H1 (cell line): ENCODE measurements at regions not wholly inside any gene's neighbourhood (a gene's known extent, or its start where the extent isn't known, plus 50 kb on each side); places are given as distances from the start of the nearest gene placed in this dataset.
A peak's percentile ranks its signal among the peaks of the same experiment; 100 is the strongest.

Source experiments
- CTCF ChIA-PET: fragments of 300-600 bp; sonication (Branson Sonifier 250); formaldehyde crosslinking; loops from one replicate; lab custom pipeline; 2021; ENCODE audit not compliant: partially characterized antibody; lab: Charles Lee
- POLR2A ChIA-PET: fragments of 300-600 bp; sonication (Branson Sonifier 250); formaldehyde crosslinking; loops from one replicate; lab custom pipeline; 2021; ENCODE audit warnings: inconsistent platforms; ENCODE audit not compliant: partially characterized antibody; lab: Charles Lee
- DNase-seq, 2 experiments: peaks; one replicate each; pipeline versions ENCODE4 v3.0.0 to v3.0.0-alpha.2; 2010 to 2022; ENCODE audit warnings: low spot score in 2 of 2, low read depth in 1 of 2, mixed read lengths in 1 of 2
- FAIRE-seq: peaks from 2 replicates; lab custom pipeline; 2011; peaks lifted over from hg19 to GRCh38; lab: Jason Lieb, UNC
- H2AFZ ChIP-seq: 2 replicates; pipeline ENCODE4 v1.8.1; 2012; ENCODE audit warnings: low read length, inconsistent platforms
- H2AK5ac ChIP-seq: 2 replicates; pipeline ENCODE4 v1.6.1; 2013; ENCODE audit warnings: low read depth, low read length
- H2BK120ac ChIP-seq: replicated peaks from 2 replicates; pipeline ENCODE3; 2013; ENCODE audit warnings: low read depth, low read length, inconsistent platforms
- H2BK12ac ChIP-seq: 2 replicates; pipeline ENCODE4 v1.6.1; 2013; ENCODE audit warnings: low read depth, low read length
- H2BK15ac ChIP-seq: 2 replicates; pipeline ENCODE4 v1.6.1; 2013; ENCODE audit warnings: low read length
- H2BK20ac ChIP-seq: 2 replicates; pipeline ENCODE4 v1.6.1; 2013; ENCODE audit warnings: low read length
- H2BK5ac ChIP-seq: 2 replicates; pipeline ENCODE4 v1.6.1; 2013; ENCODE audit warnings: low read depth, low read length
- H3K14ac ChIP-seq: 2 replicates; pipeline ENCODE4 v1.6.1; 2013; ENCODE audit warnings: inconsistent platforms; ENCODE audit not compliant: insufficient read length
- H3K18ac ChIP-seq: 2 replicates; pipeline ENCODE4 v1.6.1; 2013; ENCODE audit warnings: low read length; ENCODE audit errors: extremely low read depth
- H3K23ac ChIP-seq: 2 replicates; pipeline ENCODE4 v1.6.1; 2013; ENCODE audit warnings: inconsistent platforms; ENCODE audit not compliant: insufficient read length
- H3K23me2 ChIP-seq: 2 replicates; pipeline ENCODE4 v1.6.1; 2013; ENCODE audit warnings: low read depth, low read length
- H3K27ac ChIP-seq: 2 replicates; pipeline ENCODE4 v1.6.1; 2011; ENCODE audit warnings: low read depth, low read length, inconsistent platforms
- H3K27me3 ChIP-seq, 4 experiments: replicated peaks in 1 of 4; 1 replicate in 1 of 4; 2 replicates in 3 of 4; pipeline versions ENCODE4 v1.6.1 to v1.8.1; 2011 to 2013; ENCODE audit warnings: low read length in 3 of 4, mild to moderate bottlenecking in 3 of 4, inconsistent platforms in 2 of 4, mixed read lengths in 2 of 4, moderate library complexity in 1 of 4; ENCODE audit not compliant: control insufficient read depth in 3 of 4, insufficient read depth in 3 of 4; ENCODE audit errors: extremely low read depth in 1 of 4
- H3K36me3 ChIP-seq, 4 experiments: 2 replicates each; pipeline versions ENCODE4 v1.6.1 to v1.8.1; 2011 to 2013; ENCODE audit warnings: mild to moderate bottlenecking in 4 of 4, low read length in 3 of 4, moderate library complexity in 2 of 4, control low read depth in 1 of 4, inconsistent platforms in 1 of 4; ENCODE audit not compliant: insufficient read depth in 4 of 4, control insufficient read depth in 2 of 4
- H3K4ac ChIP-seq: replicated peaks from 2 replicates; pipeline ENCODE3; 2013; ENCODE audit warnings: low read length, low read depth, mixed read lengths, inconsistent platforms; ENCODE audit not compliant: insufficient read length
- H3K4me1 ChIP-seq, 4 experiments: replicated peaks in 1 of 4; 1 replicate in 1 of 4; 2 replicates in 3 of 4; pipeline versions ENCODE4 v1.6.1 to v1.8.1; 2011 to 2013; ENCODE audit warnings: low read length in 3 of 4, inconsistent platforms in 2 of 4, mixed read lengths in 1 of 4; ENCODE audit not compliant: insufficient read depth in 4 of 4, control insufficient read depth in 3 of 4
- H3K4me2 ChIP-seq, 2 experiments: 2 replicates each; pipeline versions ENCODE4 v1.6.1 to v1.8.1; 2011 to 2013; ENCODE audit warnings: low read depth in 2 of 2, low read length in 2 of 2, control low read depth in 1 of 2, inconsistent platforms in 1 of 2, mild to moderate bottlenecking in 1 of 2; ENCODE audit not compliant: insufficient read depth in 1 of 2
- H3K4me3 ChIP-seq, 4 experiments: fragments of 200-600, 300-600 bp in 1 of 4; sonication (generic), shearing (Covaris generic), sonication (Bioruptor Twin) in 1 of 4; 2 replicates each; pipeline versions ENCODE4 v1.5.1 to v1.8.1; 2011 to 2016; ENCODE audit warnings: low read length in 4 of 4, low read depth in 3 of 4, control low read depth in 2 of 4, inconsistent platforms in 2 of 4, mild to moderate bottlenecking in 2 of 4, mixed read lengths in 1 of 4, moderate library complexity in 1 of 4; ENCODE audit not compliant: insufficient read depth in 2 of 4; ENCODE audit errors: extremely low read depth in 1 of 4
- H3K56ac ChIP-seq: replicated peaks from 2 replicates; pipeline ENCODE3; 2013; ENCODE audit warnings: low read depth, mild to moderate bottlenecking, mixed read lengths, low read length, inconsistent platforms; ENCODE audit not compliant: insufficient read length
- H3K79me1 ChIP-seq: 2 replicates; pipeline ENCODE4 v1.6.1; 2013; ENCODE audit warnings: low read depth, low read length, control low read depth
- H3K79me2 ChIP-seq, 2 experiments: 2 replicates each; pipeline versions ENCODE4 v1.6.1 to v1.8.1; 2012 to 2013; ENCODE audit warnings: low read length in 2 of 2, mild to moderate bottlenecking in 2 of 2, inconsistent platforms in 1 of 2; ENCODE audit not compliant: insufficient read depth in 2 of 2, control insufficient read depth in 1 of 2
- H3K9ac ChIP-seq, 4 experiments: replicated peaks in 1 of 4; 1 replicate in 1 of 4; 2 replicates in 3 of 4; pipeline versions ENCODE4 v1.6.1 to v1.8.1; 2011 to 2013; ENCODE audit warnings: low read depth in 3 of 4, low read length in 3 of 4, control low read depth in 2 of 4, mild to moderate bottlenecking in 2 of 4, moderate library complexity in 2 of 4, inconsistent platforms in 1 of 4; ENCODE audit errors: extremely low read depth in 1 of 4
- H3K9me3 ChIP-seq, 2 experiments: 2 replicates each; pipeline versions ENCODE4 v1.6.1 to v1.8.1; 2012 to 2013; ENCODE audit warnings: mild to moderate bottlenecking in 2 of 2, moderate library complexity in 2 of 2, control low read depth in 1 of 2, inconsistent platforms in 1 of 2, low read depth in 1 of 2, low read length in 1 of 2, mixed read lengths in 1 of 2; ENCODE audit not compliant: insufficient read depth in 2 of 2
- H4K20me1 ChIP-seq, 2 experiments: replicated peaks in 1 of 2; 2 replicates each; pipeline versions ENCODE3 to v1.8.1; 2011 to 2013; ENCODE audit warnings: inconsistent platforms in 2 of 2, low read length in 2 of 2, mild to moderate bottlenecking in 1 of 2; ENCODE audit not compliant: insufficient read depth in 2 of 2, control insufficient read depth in 1 of 2
- H4K5ac ChIP-seq: 2 replicates; pipeline ENCODE4 v1.6.1; 2013; ENCODE audit warnings: low read length, low read depth, mixed read lengths, inconsistent platforms; ENCODE audit not compliant: insufficient read length
- H4K8ac ChIP-seq: 2 replicates; pipeline ENCODE4 v1.8.0; 2013; ENCODE audit warnings: mild to moderate bottlenecking, moderate library complexity, low read length, inconsistent platforms; ENCODE audit not compliant: insufficient read depth; ENCODE audit errors: extremely low read depth
- H4K91ac ChIP-seq: replicated peaks from 2 replicates; pipeline ENCODE3; 2013; ENCODE audit warnings: low read length, mixed read lengths, inconsistent platforms; ENCODE audit not compliant: insufficient read length
- CTCF ChIP-seq, 3 experiments: IDR thresholded peaks; 1 replicate in 2 of 3; 2 replicates in 1 of 3; pipeline versions ENCODE4 v1.5.1 to v1.6.1; 2011; ENCODE audit warnings: low read length in 3 of 3, mild to moderate bottlenecking in 3 of 3, inconsistent platforms in 2 of 3, low read depth in 1 of 3, moderate library complexity in 1 of 3; ENCODE audit not compliant: insufficient read depth in 1 of 3; ENCODE audit errors: control extremely low read depth in 1 of 3
- EGR1 ChIP-seq: IDR thresholded peaks from 2 replicates; pipeline ENCODE4 v1.6.1; 2011; ENCODE audit warnings: low read depth, low read length, borderline replicate concordance
- HDAC2 ChIP-seq, 2 experiments: fragments of 300-600 bp in 1 of 2; sonication (generic) in 1 of 2; IDR thresholded peaks; 2 replicates each; pipeline ENCODE4 v1.6.1; 2011 to 2012; ENCODE audit warnings: low read depth in 2 of 2, low read length in 2 of 2, mild to moderate bottlenecking in 2 of 2, moderate library complexity in 2 of 2, borderline replicate concordance in 1 of 2, inconsistent platforms in 1 of 2
- MAFK ChIP-seq: IDR thresholded peaks from 2 replicates; pipeline ENCODE4 v1.6.1; 2012; ENCODE audit warnings: low read depth, mild to moderate bottlenecking, improper control_type of control experiment, low read length
- PHF8 ChIP-seq: fragments of 200-600 bp; sonication (generic); conservative IDR thresholded peaks from 2 replicates; pipeline ENCODE4 v1.7.1; 2012; ENCODE audit warnings: low read depth, mild to moderate bottlenecking, inconsistent platforms, low read length, moderate library complexity
- RAD21 ChIP-seq, 2 experiments: IDR thresholded peaks in 1 of 2; conservative IDR thresholded peaks in 1 of 2; 2 replicates each; pipeline ENCODE4 v1.6.1; 2011; ENCODE audit warnings: low read depth in 2 of 2, low read length in 2 of 2, improper control_type of control experiment in 1 of 2, inconsistent platforms in 1 of 2, mild to moderate bottlenecking in 1 of 2, moderate library complexity in 1 of 2
- SAP30 ChIP-seq: fragments of 300-600 bp; sonication (generic); IDR thresholded peaks from 2 replicates; pipeline ENCODE4 v1.7.1; 2012; ENCODE audit warnings: low read length, moderate library complexity, mild to moderate bottlenecking, inconsistent platforms; ENCODE audit not compliant: insufficient read depth, insufficient replicate concordance
- SP2 ChIP-seq: IDR thresholded peaks from 2 replicates; pipeline ENCODE4 v1.6.1; 2012; ENCODE audit warnings: mild to moderate bottlenecking, low read length, inconsistent platforms
- SUZ12 ChIP-seq: fragments of 200-600 bp; sonication (generic); IDR thresholded peaks from 2 replicates; pipeline ENCODE4 v1.6.1; 2012; ENCODE audit warnings: mild to moderate bottlenecking, inconsistent platforms, low read length, moderate library complexity, mixed read lengths
- TAF1 ChIP-seq: IDR thresholded peaks from 2 replicates; pipeline ENCODE4 v1.6.1; 2011; ENCODE audit warnings: mild to moderate bottlenecking, low read depth, low read length
- WGBS, 2 experiments: shearing (Covaris generic) in 1 of 2; methylation state at CpG; one replicate each; pipeline versions ENCODE4 v1.1.6 to v1.1.7; 2013 to 2015; ENCODE audit warnings: low lambda C conversion rate in 2 of 2, mixed read lengths in 2 of 2, inconsistent platforms in 1 of 2, low coverage in 1 of 2, missing lambda C conversion rate in 1 of 2; ENCODE audit not compliant: insufficient replicate concordance in 2 of 2, insufficient coverage in 1 of 2, insufficient read length in 1 of 2; ENCODE audit errors: extremely low coverage in 1 of 2, missing lambda C conversion rate in 1 of 2; 5-methylcytosine and 5-hydroxymethylcytosine counted together

- Histone ChIP-seq H2BK120ac (no peak overlapping the region), H3K4ac (no peak overlapping the region), H3K9ac (no peak overlapping the region), H2AK5ac (no peak overlapping the region), H3K23me2 (no peaks in the 10 kb centered on the region), H2BK15ac (no peak overlapping the region), H3K27me3 (no peaks in the 10 kb centered on the region; a peak in 1 of 7 replicates), H2BK12ac (no peak overlapping the region), H3K9me3 (peaks cover 9 to 10% of the 10 kb centered on the region in 2 experiments; a peak in 2 of 4 replicates), H2BK5ac (no peak overlapping the region), H2BK20ac (no peak overlapping the region), H3K36me3 (peaks cover 0 to 4% (median 0%) of the 10 kb centered on the region in 4 experiments; a peak in 2 of 8 replicates), H4K91ac (no peak overlapping the region), H3K79me1 (no peaks in the 10 kb centered on the region), H3K27ac (no peak overlapping the region), H3K23ac (no peak overlapping the region), H3K4me2 (peak overlapping the region; percentile 2 to 49; a peak in 2 of 4 replicates), H3K79me2 (no peaks in the 10 kb centered on the region), H4K20me1 (no peaks in the 10 kb centered on the region), H2AFZ (no peak overlapping the region), H3K4me3 (peak overlapping the region in 1 of 4 experiments; percentile 28; a peak in 1 of 8 replicates), H3K56ac (no peak overlapping the region), H3K18ac (no peak overlapping the region), H3K4me1 (peaks cover 2 to 12% (median 10%) of the 10 kb centered on the region in 4 experiments; a peak in 5 of 7 replicates), H4K8ac (no peak overlapping the region), H3K14ac (no peak overlapping the region), H4K5ac (peak overlapping the region; percentile 67)
- CTCF ChIA-PET: no interaction called here
- DNase-seq (peak in 1 of 2 experiments; percentile 43), FAIRE-seq (peak; percentile 82)
- POLR2A ChIA-PET: interaction anchor here (1.2 to 1.6 kb wide), 2 partner anchors 14 to 99 kb away, joined by 3 to 4 read pairs; no protein-coding TSS in a partner anchor
- 0% methylated on average over 2 of the region's 2 CpGs; no CpG with 5 or more reads in 1 of the 2 experiments for WGBS, 2 experiments
- TF ChIP-seq SP2 (no peak), CTCF (IDR thresholded peaks at IDR 0.05; ENCODE audit: control extremely low read depth in 1 of 3, insufficient read depth in 1 of 3, low read depth in 1 of 3, low read length in 3 of 3) (peak in 1 of 3 experiments; percentile 5; a peak in 1 of 4 replicates), TAF1 (no peak), PHF8 (no peak), SUZ12 (no peak), EGR1 (no peak), SAP30 (no peak), RAD21 (IDR thresholded peaks at IDR 0.05 in 1 of 2, conservative IDR thresholded peaks at IDR 0.05 in 1 of 2; ENCODE audit: low read depth in 2 of 2, low read length in 2 of 2) (peak in 1 of 2 experiments; percentile 18; a peak in 1 of 4 replicates), MAFK (no peak), HDAC2 (IDR thresholded peaks at IDR 0.05; ENCODE audit: borderline replicate concordance in 1 of 2, low read depth in 2 of 2, low read length in 2 of 2) (no peak)
Measured at GRCh38 chr2:171217330-171217729, 56.6 kb upstream of the TLK1 start.
